ENCODE measurements at regions not wholly inside any gene's neighbourhood (a gene's known extent, or its start where the extent isn't known, plus 50 kb on each side); places are given as distances from the start of the nearest gene placed in this dataset.
"Not testable (repeated sequence)": the region's sequence is repeated elsewhere in the genome, so short reads cannot be mapped to it uniquely, and the experiment has no call there.

GRCh38 chr10:43921478-43921877 is 272.8 kb upstream of the ZNF32 start:
- Mint-ChIP-seq H3K4me1 (no peaks in the 10 kb centered on the region), H3K27me3 (peaks cover 12% of the 10 kb centered on the region), H3K27ac (no peak overlapping the region), H3K36me3 (ENCODE audit: low read depth) (no peaks in the 10 kb centered on the region), H3K4me3 (no peak overlapping the region)
- DNase-seq (no peak), ATAC-seq (no peak)
- no peaks in the 10 kb centered on the region for H3K9me3 ChIP-seq (ENCODE audit: control insufficient read depth, low read length, poor library complexity, severe bottlenecking)

GRCh38 chr10:43920236-43920758 is 271.6 kb upstream of the ZNF32 start:
- not testable (repeated sequence) for DNase-seq; H3K9me3 ChIP-seq (ENCODE audit: control insufficient read depth, low read length, poor library complexity, severe bottlenecking); H3K4me1 Mint-ChIP-seq; H3K36me3 Mint-ChIP-seq (ENCODE audit: low read depth); ATAC-seq; H3K27ac Mint-ChIP-seq; H3K4me3 Mint-ChIP-seq; H3K27me3 Mint-ChIP-seq

- DNase-seq = no peak
- H3K4me3 Mint-ChIP-seq = no peak overlapping the region
- ATAC-seq = no peak
- H3K36me3 Mint-ChIP-seq (ENCODE audit: low read depth) = peaks cover 2% of the 10 kb centered on the region
- H3K4me1 Mint-ChIP-seq = no peaks in the 10 kb centered on the region
- no peak overlapping the region for H3K27ac Mint-ChIP-seq
- no peaks in the 10 kb centered on the region for H3K27me3 Mint-ChIP-seq
- H3K9me3 ChIP-seq (ENCODE audit: control insufficient read depth, low read length, poor library complexity, severe bottlenecking) = no peaks in the 10 kb centered on the region
These were observed 265.1 kb upstream of the ZNF32 start for GRCh38 chr10:43913676-43914235.

GRCh38 chr10:43912469-43912868 is 263.8 kb upstream of the ZNF32 start:
- no peaks in the 10 kb centered on the region for H3K27me3 Mint-ChIP-seq
- no peak overlapping the region for H3K27ac Mint-ChIP-seq
- no peak for ATAC-seq
- H3K9me3 ChIP-seq (ENCODE audit: control insufficient read depth, low read length, poor library complexity, severe bottlenecking) = no peaks in the 10 kb centered on the region
- H3K4me3 Mint-ChIP-seq = no peak overlapping the region
- no peak for DNase-seq
- H3K4me1 Mint-ChIP-seq = no peaks in the 10 kb centered on the region
- peaks cover 2% of the 10 kb centered on the region for H3K36me3 Mint-ChIP-seq (ENCODE audit: low read depth)

GRCh38 chr10:43906490-43906889 is 257.8 kb upstream of the ZNF32 start:
- H3K36me3 Mint-ChIP-seq (ENCODE audit: low read depth) = peaks cover 2% of the 10 kb centered on the region
- H3K27me3 Mint-ChIP-seq = peaks cover 10% of the 10 kb centered on the region
- no peak overlapping the region for H3K27ac Mint-ChIP-seq
- no peak overlapping the region for H3K4me3 Mint-ChIP-seq
- no peak for DNase-seq
- no peak for ATAC-seq
- no peaks in the 10 kb centered on the region for H3K4me1 Mint-ChIP-seq
- no peaks in the 10 kb centered on the region for H3K9me3 ChIP-seq (ENCODE audit: control insufficient read depth, low read length, poor library complexity, severe bottlenecking)

GRCh38 chr10:43905512-43906236 is 257.0 kb upstream of the ZNF32 start:
- DNase-seq = no peak
- H3K9me3 ChIP-seq (ENCODE audit: control insufficient read depth, low read length, poor library complexity, severe bottlenecking) = no peaks in the 10 kb centered on the region
- Mint-ChIP-seq H3K36me3 (ENCODE audit: low read depth) (peaks cover 2% of the 10 kb centered on the region), H3K27ac (no peak overlapping the region), H3K4me1 (no peaks in the 10 kb centered on the region), H3K4me3 (no peak overlapping the region), H3K27me3 (peaks cover 10% of the 10 kb centered on the region)
- no peak for ATAC-seq

- ATAC-seq = no peak
These were observed 256.2 kb upstream of the ZNF32 start for GRCh38 chr10:43904844-43905243.

GRCh38 chr10:43904301-43904700 is 255.6 kb upstream of the ZNF32 start:
- H3K9me3 ChIP-seq (ENCODE audit: control insufficient read depth, low read length, poor library complexity, severe bottlenecking) = no peaks in the 10 kb centered on the region
- no peak for ATAC-seq
- no peak overlapping the region for H3K4me3 Mint-ChIP-seq
- H3K4me1 Mint-ChIP-seq = no peaks in the 10 kb centered on the region
- no peaks in the 10 kb centered on the region for H3K36me3 Mint-ChIP-seq (ENCODE audit: low read depth)
- no peak overlapping the region for H3K27ac Mint-ChIP-seq
- peaks cover 10% of the 10 kb centered on the region for H3K27me3 Mint-ChIP-seq
- DNase-seq = no peak

More at GRCh38 chr10:43904844-43905243, 256.2 kb upstream of the ZNF32 start:
- Mint-ChIP-seq H3K27me3 (peaks cover 10% of the 10 kb centered on the region), H3K27ac (no peak overlapping the region), H3K36me3 (ENCODE audit: low read depth) (no peaks in the 10 kb centered on the region), H3K4me1 (no peaks in the 10 kb centered on the region), H3K4me3 (no peak overlapping the region)
- no peak for DNase-seq
- no peaks in the 10 kb centered on the region for H3K9me3 ChIP-seq (ENCODE audit: control insufficient read depth, low read length, poor library complexity, severe bottlenecking)

- DNase-seq (no peak), ATAC-seq (no peak)
- Mint-ChIP-seq H3K4me1 (no peaks in the 10 kb centered on the region), H3K27ac (no peak overlapping the region), H3K27me3 (peaks cover 10% of the 10 kb centered on the region), H3K36me3 (ENCODE audit: low read depth) (no peaks in the 10 kb centered on the region), H3K4me3 (no peak overlapping the region)
- no peaks in the 10 kb centered on the region for H3K9me3 ChIP-seq (ENCODE audit: control insufficient read depth, low read length, poor library complexity, severe bottlenecking)
These were observed 254.8 kb upstream of the ZNF32 start for GRCh38 chr10:43903451-43903850.

GRCh38 chr10:43902842-43903241 is 254.2 kb upstream of the ZNF32 start:
- Mint-ChIP-seq H3K4me3 (no peak overlapping the region), H3K36me3 (ENCODE audit: low read depth) (no peaks in the 10 kb centered on the region), H3K27me3 (peaks cover 10% of the 10 kb centered on the region), H3K27ac (no peak overlapping the region), H3K4me1 (no peaks in the 10 kb centered on the region)
- H3K9me3 ChIP-seq (ENCODE audit: control insufficient read depth, low read length, poor library complexity, severe bottlenecking) = no peaks in the 10 kb centered on the region
- DNase-seq = no peak
- ATAC-seq = no peak

- no peaks in the 10 kb centered on the region for H3K4me1 Mint-ChIP-seq
- no peaks in the 10 kb centered on the region for H3K9me3 ChIP-seq (ENCODE audit: control insufficient read depth, low read length, poor library complexity, severe bottlenecking)
- ATAC-seq (no peak), DNase-seq (no peak)
- H3K27me3 Mint-ChIP-seq = peaks cover 10% of the 10 kb centered on the region
- H3K4me3 Mint-ChIP-seq = no peak overlapping the region
- no peak overlapping the region for H3K27ac Mint-ChIP-seq
- no peaks in the 10 kb centered on the region for H3K36me3 Mint-ChIP-seq (ENCODE audit: low read depth)
These were observed 253.2 kb upstream of the ZNF32 start for GRCh38 chr10:43901744-43902504.

- no peak overlapping the region for H3K27ac Mint-ChIP-seq
These were observed 252.6 kb upstream of the ZNF32 start for GRCh38 chr10:43901302-43901701.

GRCh38 chr10:43900571-43900970 is 251.9 kb upstream of the ZNF32 start:
- Mint-ChIP-seq H3K36me3 (ENCODE audit: low read depth) (no peaks in the 10 kb centered on the region), H3K27ac (no peak overlapping the region), H3K4me3 (no peak overlapping the region), H3K4me1 (no peaks in the 10 kb centered on the region), H3K27me3 (peaks cover 12% of the 10 kb centered on the region)
- no peaks in the 10 kb centered on the region for H3K9me3 ChIP-seq (ENCODE audit: control insufficient read depth, low read length, poor library complexity, severe bottlenecking)
- ATAC-seq (no peak), DNase-seq (no peak)

More at GRCh38 chr10:43901302-43901701, 252.6 kb upstream of the ZNF32 start:
- H3K9me3 ChIP-seq (ENCODE audit: control insufficient read depth, low read length, poor library complexity, severe bottlenecking) = no peaks in the 10 kb centered on the region
- H3K4me1 Mint-ChIP-seq = no peaks in the 10 kb centered on the region
- ATAC-seq = no peak
- no peak for DNase-seq
- H3K4me3 Mint-ChIP-seq = no peak overlapping the region
- H3K36me3 Mint-ChIP-seq (ENCODE audit: low read depth) = no peaks in the 10 kb centered on the region
- H3K27me3 Mint-ChIP-seq = peaks cover 10% of the 10 kb centered on the region

Data from T-helper 17 cell (primary cell).